HUES6 (cell line): ENCODE measurements at regions not wholly inside any gene's neighbourhood (a gene's known extent, or its start where the extent isn't known, plus 50 kb on each side); places are given as distances from the start of the nearest gene placed in this dataset.

Experiments
- H3K27ac ChIP-seq: 2 replicates; pipeline ENCODE4 v1.7.0; 2013; ENCODE audit warnings: low read depth, mild to moderate bottlenecking, low read length, inconsistent platforms
- H3K27me3 ChIP-seq: 2 replicates; pipeline ENCODE4 v1.6.1; 2013; ENCODE audit warnings: low read length; ENCODE audit not compliant: control insufficient read depth, insufficient read depth
- H3K36me3 ChIP-seq: 2 replicates; pipeline ENCODE4 v1.6.1; 2013; ENCODE audit warnings: low read length; ENCODE audit not compliant: control insufficient read depth, insufficient read depth
- H3K4me1 ChIP-seq: 2 replicates; pipeline ENCODE4 v1.6.1; 2013; ENCODE audit warnings: low read length; ENCODE audit not compliant: control insufficient read depth, insufficient read depth
- H3K4me3 ChIP-seq: 2 replicates; pipeline ENCODE4 v1.5.1; 2013; ENCODE audit warnings: low read depth, low read length
- H3K9ac ChIP-seq: one replicate; pipeline ENCODE4 v1.6.1; 2013; ENCODE audit warnings: mild to moderate bottlenecking, low read length
- H3K9me3 ChIP-seq: 2 replicates; pipeline ENCODE4 v1.6.1; 2013; ENCODE audit warnings: low read depth, low read length; ENCODE audit not compliant: control insufficient read depth, insufficient read depth

DNA sequence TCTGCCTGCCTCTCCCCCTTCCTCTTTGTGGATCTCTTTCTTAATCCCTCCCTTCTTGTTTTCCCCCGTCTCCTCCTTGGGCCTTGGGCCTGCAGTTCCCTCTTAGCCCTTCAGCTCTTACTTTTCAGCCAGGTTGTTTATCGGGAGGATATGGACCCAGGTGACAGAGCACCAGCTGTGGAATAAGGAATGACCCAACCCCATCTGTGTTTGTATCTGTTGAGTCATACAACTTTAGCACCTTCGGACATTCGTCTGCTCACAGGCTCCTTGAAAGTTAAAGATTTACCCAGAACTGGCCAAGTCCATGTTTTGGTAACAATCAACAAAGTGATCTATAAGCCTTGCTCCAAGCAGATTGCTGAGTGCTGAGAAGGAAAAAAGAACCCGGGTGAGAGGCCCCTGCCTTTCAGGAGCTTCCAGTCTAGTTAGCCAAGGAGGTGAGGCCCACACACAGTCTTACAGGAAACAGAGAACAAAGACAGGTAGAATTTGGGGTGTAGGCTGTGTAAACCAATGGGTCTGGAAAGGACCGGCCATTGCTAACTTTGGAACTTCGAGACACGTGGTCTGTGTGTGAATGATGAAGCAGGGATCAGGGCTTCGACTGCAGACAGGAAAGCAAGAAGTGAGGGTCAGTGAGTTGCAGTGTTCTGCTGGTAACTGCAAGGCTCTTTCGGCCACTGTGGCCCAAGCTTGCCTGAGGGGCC, 66.7 kb upstream of the F3 start:
- H3K36me3 ChIP-seq: no peaks in the 10 kb centered on the region
- H3K27ac ChIP-seq: no peak overlapping the region
- no peaks in the 10 kb centered on the region for H3K9me3 ChIP-seq
- H3K4me3 ChIP-seq: no peak overlapping the region
- peaks cover 23% of the 10 kb centered on the region for H3K4me1 ChIP-seq
- H3K27me3 ChIP-seq: no peaks in the 10 kb centered on the region
- no peak overlapping the region for H3K9ac ChIP-seq

DNA sequence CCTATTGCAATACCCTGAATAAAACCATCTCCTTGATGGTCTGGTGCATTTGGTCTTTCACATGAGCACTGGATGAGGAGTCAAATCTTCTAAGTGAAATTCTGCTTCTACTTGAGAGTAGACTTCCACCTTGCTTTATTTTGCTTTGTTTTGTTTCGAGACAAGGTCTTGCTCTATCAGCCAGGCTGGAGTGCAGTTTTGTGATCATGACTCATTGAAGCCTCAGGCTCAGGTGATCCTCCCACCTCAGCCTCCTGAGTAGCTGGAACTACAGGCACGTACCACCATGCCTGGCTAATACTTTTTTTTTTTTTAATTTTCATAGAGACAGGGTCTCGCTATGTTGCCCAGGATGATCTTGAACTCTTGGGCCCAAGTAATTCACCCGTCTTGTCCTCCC, 65.8 kb upstream of the F3 start:
- Histone ChIP-seq H3K4me3 (no peak overlapping the region), H3K36me3 (no peaks in the 10 kb centered on the region), H3K27ac (no peak overlapping the region), H3K27me3 (no peaks in the 10 kb centered on the region), H3K9ac (no peak overlapping the region), H3K4me1 (peaks cover 23% of the 10 kb centered on the region), H3K9me3 (no peaks in the 10 kb centered on the region)

DNA sequence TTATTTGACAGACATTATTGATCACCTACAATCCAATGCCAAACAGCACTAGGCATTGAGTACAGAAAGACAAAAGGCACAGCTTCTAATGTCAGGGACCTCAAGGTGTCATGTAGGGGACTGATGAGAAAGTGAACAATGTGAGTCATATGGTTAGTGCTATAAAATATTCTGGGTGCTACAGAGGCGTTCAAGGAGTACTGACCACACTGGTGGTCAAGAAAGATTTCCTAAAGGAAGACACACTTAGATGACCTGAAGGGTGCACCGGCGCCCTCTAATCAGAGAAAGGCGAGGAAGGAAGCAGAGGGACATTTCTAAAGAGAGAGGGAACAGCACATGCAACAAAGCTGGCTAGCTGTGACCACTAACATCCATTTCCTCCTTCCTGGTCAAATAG, 64.9 kb upstream of the F3 start:
- no peaks in the 10 kb centered on the region for H3K36me3 ChIP-seq
- no peak overlapping the region for H3K4me3 ChIP-seq
- H3K9me3 ChIP-seq: no peaks in the 10 kb centered on the region
- no peak overlapping the region for H3K27ac ChIP-seq
- H3K9ac ChIP-seq: no peak overlapping the region
- H3K27me3 ChIP-seq: no peaks in the 10 kb centered on the region
- peaks cover 19% of the 10 kb centered on the region for H3K4me1 ChIP-seq

DNA sequence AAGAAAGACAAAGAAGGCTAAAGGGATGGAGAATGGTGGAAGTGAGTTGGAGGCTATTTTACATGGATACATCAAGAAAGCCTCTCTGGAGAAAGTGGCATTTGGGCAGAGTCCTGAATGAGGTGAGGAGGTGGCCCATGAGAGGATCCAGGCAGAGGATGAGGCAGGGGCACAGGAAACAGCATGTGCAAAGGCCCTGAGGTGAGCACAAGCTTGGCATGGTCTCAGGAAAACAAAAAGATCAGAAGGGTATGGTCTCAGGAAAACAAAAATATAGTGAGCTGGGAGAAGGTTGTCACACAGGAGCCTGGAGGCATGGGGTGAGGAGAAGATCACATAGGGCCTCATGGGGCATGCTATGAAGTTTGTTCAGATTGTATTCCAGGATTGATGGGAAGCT, 62.1 kb upstream of the F3 start:
- Histone ChIP-seq H3K27ac (no peak overlapping the region), H3K4me1 (peaks cover 15% of the 10 kb centered on the region), H3K27me3 (no peaks in the 10 kb centered on the region), H3K36me3 (no peaks in the 10 kb centered on the region), H3K4me3 (no peak overlapping the region), H3K9ac (no peak overlapping the region), H3K9me3 (no peaks in the 10 kb centered on the region)

DNA sequence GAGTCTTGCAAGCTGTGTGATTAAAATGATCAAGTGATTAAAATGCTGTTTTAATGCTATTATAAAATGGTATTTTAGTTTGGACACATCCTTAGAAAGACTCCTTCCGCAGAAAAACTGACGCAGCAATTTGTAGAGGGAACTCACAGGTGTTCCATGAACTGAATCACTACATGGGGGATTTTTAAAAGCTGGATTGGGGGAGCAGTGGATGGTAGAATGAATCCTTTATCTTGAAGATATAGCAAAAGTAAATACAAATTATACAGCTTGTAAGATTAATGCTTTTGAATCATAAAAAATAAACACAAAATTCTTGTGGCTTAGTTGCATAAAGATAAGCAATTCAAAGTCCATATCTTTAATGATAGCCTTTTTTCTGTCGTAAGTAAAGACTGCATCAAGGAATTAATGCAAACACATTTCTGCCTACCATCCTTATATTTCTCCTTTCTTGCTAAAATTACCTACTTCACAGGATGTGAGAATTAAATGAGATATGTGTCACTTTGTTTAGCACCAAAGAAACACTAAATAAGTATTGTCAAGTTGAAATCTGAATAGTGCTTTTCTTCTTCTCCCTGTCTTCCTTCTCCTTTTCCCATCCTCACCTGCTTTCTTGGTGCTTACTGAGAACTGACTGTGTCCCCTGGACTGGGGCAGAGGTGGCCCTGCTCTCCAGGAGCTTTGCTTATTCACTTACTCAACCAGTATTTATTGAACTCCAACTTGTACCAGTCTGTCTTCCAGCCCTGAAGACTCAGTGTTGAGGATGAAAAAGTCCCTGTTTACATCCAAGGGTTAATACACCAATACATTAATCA, 61.5 kb upstream of the F3 start:
- H3K27ac ChIP-seq: no peak overlapping the region

DNA sequence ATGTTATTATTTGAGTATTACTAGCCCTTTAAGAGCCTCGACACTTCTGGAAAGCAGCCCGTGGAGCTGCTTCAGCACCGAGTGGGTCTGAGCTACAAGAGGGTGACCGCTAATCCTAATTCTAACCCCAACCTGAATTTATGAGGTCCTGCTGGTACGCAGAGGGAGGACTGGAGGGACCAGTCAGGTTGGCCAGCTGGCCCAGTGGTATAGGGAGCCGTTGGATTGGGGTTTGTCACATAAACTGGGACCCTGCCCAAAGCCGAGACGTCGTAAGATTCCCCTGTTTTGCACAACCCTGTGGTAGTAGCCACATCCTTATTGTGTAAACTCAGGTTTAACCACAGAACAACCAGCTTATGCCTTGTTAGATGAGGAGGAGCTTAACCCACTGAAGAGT, 60.8 kb upstream of the F3 start:
- H3K4me3 ChIP-seq: no peak overlapping the region

More for the DNA sequence above, 61.5 kb upstream of the F3 start:
- Histone ChIP-seq H3K36me3 (no peaks in the 10 kb centered on the region), H3K27me3 (no peaks in the 10 kb centered on the region), H3K9me3 (no peaks in the 10 kb centered on the region), H3K4me3 (no peak overlapping the region), H3K9ac (no peak overlapping the region), H3K4me1 (peaks cover 9% of the 10 kb centered on the region; the same call in 1 of the 2 replicates)

DNA sequence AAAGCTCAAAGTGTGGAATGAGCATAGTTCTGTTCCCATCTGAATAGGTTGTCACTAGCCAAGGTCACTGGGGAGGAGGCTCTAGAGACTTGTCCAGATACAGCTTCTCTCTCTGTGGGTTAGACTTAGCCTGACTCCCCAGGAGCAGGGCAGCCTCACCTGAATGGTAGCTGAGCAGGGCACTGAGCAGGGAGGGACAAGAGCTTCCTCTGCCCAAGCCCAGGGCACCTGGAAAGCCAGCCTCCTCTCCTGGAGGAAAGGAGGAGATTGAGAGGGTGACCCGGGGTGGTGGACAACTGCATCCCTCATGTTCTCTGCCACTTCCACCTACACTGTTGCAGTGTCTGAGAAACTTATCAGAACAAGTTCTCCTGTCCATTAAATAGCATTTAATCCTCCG, 59.0 kb upstream of the F3 start:
- peaks cover 7% of the 10 kb centered on the region; the same call in 1 of the 2 replicates for H3K4me1 ChIP-seq
- H3K27ac ChIP-seq: no peak overlapping the region
- H3K4me3 ChIP-seq: no peak overlapping the region
- H3K27me3 ChIP-seq: no peaks in the 10 kb centered on the region
- no peak overlapping the region for H3K9ac ChIP-seq
- no peaks in the 10 kb centered on the region for H3K9me3 ChIP-seq
- no peaks in the 10 kb centered on the region for H3K36me3 ChIP-seq

More for the DNA sequence above, 60.8 kb upstream of the F3 start:
- Histone ChIP-seq H3K4me1 (peaks cover 8% of the 10 kb centered on the region; the same call in 1 of the 2 replicates), H3K36me3 (no peaks in the 10 kb centered on the region), H3K9ac (no peak overlapping the region), H3K27ac (no peak overlapping the region), H3K27me3 (no peaks in the 10 kb centered on the region), H3K9me3 (no peaks in the 10 kb centered on the region)

DNA sequence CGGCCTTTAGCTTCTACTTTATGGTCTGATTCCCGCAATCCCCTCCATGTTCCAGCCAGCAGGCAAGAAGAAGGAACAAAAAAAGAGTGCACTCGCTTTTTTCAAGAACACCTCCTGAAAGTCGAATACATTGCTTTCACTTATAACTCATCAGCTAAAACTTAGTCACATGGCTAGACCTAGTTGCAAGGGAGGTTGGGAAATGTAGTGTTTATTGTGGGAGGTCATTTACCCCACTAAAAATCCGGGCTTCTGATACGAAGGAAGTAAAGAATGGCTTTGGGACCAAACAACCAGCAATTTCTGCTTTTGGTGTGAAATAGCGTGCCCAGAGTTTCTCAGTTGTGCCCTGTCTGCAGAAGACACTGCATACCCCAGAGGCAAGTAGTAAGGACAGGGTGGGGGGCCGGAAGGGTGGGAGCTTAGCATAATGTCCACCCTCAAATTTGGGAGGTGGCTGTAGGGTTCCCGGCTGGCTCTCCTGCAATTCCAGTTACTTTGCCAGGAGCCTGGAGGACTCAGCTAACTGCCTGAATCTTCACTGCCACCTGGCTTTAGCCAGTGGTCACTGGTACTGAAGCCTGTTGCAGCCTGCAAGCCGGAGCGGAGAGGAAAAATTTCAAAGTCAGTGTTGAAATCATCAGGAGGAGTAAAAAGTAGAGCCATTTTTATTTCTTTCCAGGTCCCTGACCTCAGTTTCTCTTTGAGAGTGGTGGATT, 57.7 kb upstream of the F3 start:
- Histone ChIP-seq H3K9me3 (no peaks in the 10 kb centered on the region), H3K4me1 (peaks cover 8% of the 10 kb centered on the region; the same call in 1 of the 2 replicates), H3K27ac (no peak overlapping the region), H3K9ac (no peak overlapping the region), H3K27me3 (no peaks in the 10 kb centered on the region), H3K36me3 (no peaks in the 10 kb centered on the region), H3K4me3 (no peak overlapping the region)

DNA sequence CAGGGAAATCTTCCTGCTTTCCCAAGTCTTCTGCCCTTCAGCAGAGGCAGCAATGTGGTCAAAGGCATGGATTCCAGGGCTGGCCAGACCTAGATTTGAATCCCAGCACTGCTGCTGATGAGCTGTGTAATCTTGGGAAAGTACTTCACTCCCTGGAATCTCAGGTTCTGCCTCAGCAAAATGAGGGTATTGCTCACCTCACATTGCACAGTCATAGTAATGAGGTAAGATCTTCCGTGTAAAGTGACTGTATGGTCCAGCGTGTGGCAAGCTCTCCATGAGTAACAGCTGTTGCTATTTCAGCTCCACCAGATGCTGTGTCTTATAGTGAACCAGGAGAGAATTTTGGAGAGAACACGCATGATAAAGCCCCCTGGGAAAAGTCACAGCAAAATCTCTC, 56.1 kb upstream of the F3 start:
- no peaks in the 10 kb centered on the region for H3K9me3 ChIP-seq
- no peak overlapping the region for H3K9ac ChIP-seq
- no peaks in the 10 kb centered on the region for H3K36me3 ChIP-seq
- H3K27ac ChIP-seq: no peak overlapping the region
- H3K4me1 ChIP-seq: peaks cover 15% of the 10 kb centered on the region; the same call in 1 of the 2 replicates
- no peak overlapping the region for H3K4me3 ChIP-seq
- H3K27me3 ChIP-seq: no peaks in the 10 kb centered on the region

DNA sequence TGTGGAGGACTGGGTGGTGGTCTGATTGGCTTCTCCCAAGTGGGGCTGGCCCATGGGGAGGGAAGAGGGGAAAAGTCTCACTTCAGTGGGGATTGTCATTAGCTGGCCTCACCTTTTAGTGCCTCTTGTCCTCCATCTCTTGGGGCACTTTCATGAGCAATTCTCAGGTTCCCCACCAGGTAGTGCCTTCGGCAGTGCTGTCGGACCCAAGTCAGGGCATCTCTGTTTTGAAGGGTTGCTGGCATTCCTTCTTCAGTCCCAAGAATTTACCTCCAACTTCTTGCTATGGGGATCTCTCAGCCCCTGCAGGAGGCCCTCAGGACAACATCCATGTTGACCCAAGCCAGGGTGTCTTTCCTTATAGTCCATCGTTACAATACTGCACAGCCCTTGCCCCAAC, 54.7 kb upstream of the F3 start:
- H3K9me3 ChIP-seq: no peaks in the 10 kb centered on the region
- H3K4me3 ChIP-seq: no peak overlapping the region
- H3K36me3 ChIP-seq: no peaks in the 10 kb centered on the region
- no peaks in the 10 kb centered on the region for H3K27me3 ChIP-seq
- no peak overlapping the region for H3K9ac ChIP-seq
- H3K4me1 ChIP-seq: peaks cover 15% of the 10 kb centered on the region; the same call in 1 of the 2 replicates
- H3K27ac ChIP-seq: no peak overlapping the region

DNA sequence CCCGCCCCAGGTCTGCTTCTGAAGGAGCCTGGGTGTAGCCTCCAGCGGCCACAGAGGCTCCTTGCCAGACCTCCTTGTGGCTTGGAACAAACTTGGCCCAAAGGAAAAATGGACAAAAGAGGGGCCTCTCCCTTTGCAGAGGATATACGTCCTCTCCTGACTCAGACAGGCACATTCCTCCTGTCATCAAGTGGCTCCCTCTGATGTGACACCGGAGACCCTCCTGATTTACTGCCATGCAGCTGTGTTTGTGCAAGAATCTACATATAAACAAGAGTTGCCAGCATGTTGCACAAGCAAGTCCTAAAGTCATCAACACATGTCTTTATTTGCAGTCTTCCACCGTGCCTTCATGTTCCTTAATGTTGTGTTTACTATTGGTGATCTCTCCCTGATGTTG, 54.1 kb upstream of the F3 start:
- H3K9ac ChIP-seq: no peak overlapping the region
- no peak overlapping the region for H3K27ac ChIP-seq
- H3K4me3 ChIP-seq: no peak overlapping the region
- no peaks in the 10 kb centered on the region for H3K9me3 ChIP-seq
- H3K36me3 ChIP-seq: no peaks in the 10 kb centered on the region
- no peaks in the 10 kb centered on the region for H3K27me3 ChIP-seq
- H3K4me1 ChIP-seq: peaks cover 19% of the 10 kb centered on the region; the same call in 1 of the 2 replicates
